ENCODE measurements at regions not wholly inside any gene's neighbourhood (a gene's known extent, or its start where the extent isn't known, plus 50 kb on each side); places are given as distances from the start of the nearest gene placed in this dataset.

- TF ChIP-seq ZFP3 (CRISPR knock-in tag; IDR thresholded peaks at IDR 0.05) (no peak), OSR1 (CRISPR knock-in tag; IDR thresholded peaks at IDR 0.05) (no peak)
These were observed 125.2 kb upstream of the GAREM1 start for GRCh38 chr18:32595832-32596231.

Measured in SK-N-SH treated with all-trans-retinoic acid at 6 μM for 48 hours (cell line).